HepG2 (cell line): ENCODE measurements at regions not wholly inside any gene's neighbourhood (a gene's known extent, or its start where the extent isn't known, plus 50 kb on each side); places are given as distances from the start of the nearest gene placed in this dataset.

Experiments used
- ATAC-seq: fragments of 200-7000 bp; cut with Tn5 transposase; 3 replicates; pipeline ENCODE4 v1.9.1; 2020; ENCODE audit warnings: mild to moderate bottlenecking, moderate library complexity
- BruUV-seq: library from RNA; stranded (reverse); fragments of 400-500 nt; replicated peaks from 2 replicates; lab custom pipeline; 2021; lab: Mats Ljungman, UMichigan
- CTCF ChIA-PET: fragments of 300-600 bp; formaldehyde crosslinking; extraction: SDS; loops from one replicate; lab custom pipeline; 2021; ENCODE audit warnings: low total read pairs, inconsistent platforms, low intra/inter-chr PET ratio; lab: Yijun Ruan, JAX
- POLR2A ChIA-PET: fragments of 350-600 bp; sonication (Branson Sonifier 250); formaldehyde crosslinking; loops from one replicate; lab custom pipeline; 2020; ENCODE audit warnings: antibody characterized with exemption, inconsistent platforms; lab: Yijun Ruan, JAX
- DNase-seq: peaks from one replicate; pipeline ENCODE4 v3.0.0-alpha.2; 2015; ENCODE audit warnings: low spot score
- FAIRE-seq: peaks from 3 replicates; lab custom pipeline; 2011; peaks lifted over from hg19 to GRCh38; lab: Jason Lieb, UNC
- H2AFZ ChIP-seq: one replicate; pipeline ENCODE4 v1.6.1; 2011; ENCODE audit warnings: low read length, inconsistent platforms
- H3K27ac ChIP-seq: fragments of 300-600 bp; 3 replicates; pipeline ENCODE4 v1.8.0; 2011; ENCODE audit warnings: mixed run types, mild to moderate bottlenecking, mixed read lengths, low read length, inconsistent platforms; ENCODE audit not compliant: insufficient read depth; ENCODE audit errors: extremely low read length
- H3K27me3 ChIP-seq, 2 experiments: fragments of 200-600 bp in 1 of 2; 2 replicates in 1 of 2; 3 replicates in 1 of 2; pipeline versions ENCODE4 v1.6.0 to v1.8.0; 2011; ENCODE audit warnings: low read length in 2 of 2, mild to moderate bottlenecking in 2 of 2, moderate library complexity in 2 of 2, inconsistent platforms in 1 of 2; ENCODE audit not compliant: insufficient read depth in 2 of 2, control insufficient read depth in 1 of 2
- H3K36me3 ChIP-seq, 2 experiments: fragments of 200-600 bp in 1 of 2; replicated peaks in 1 of 2; 2 replicates in 1 of 2; 3 replicates in 1 of 2; pipeline versions ENCODE4 v1.5.1 to v1.8.0; 2011; ENCODE audit warnings: low read length in 2 of 2, inconsistent platforms in 1 of 2; ENCODE audit not compliant: insufficient read depth in 2 of 2, control insufficient read depth in 1 of 2
- H3K4me1 ChIP-seq: 2 replicates; pipeline ENCODE4 v1.5.1; 2012; ENCODE audit warnings: low read length, inconsistent platforms; ENCODE audit not compliant: insufficient read depth
- H3K4me2 ChIP-seq: 2 replicates; pipeline ENCODE4 v1.6.0; 2011; ENCODE audit warnings: low read depth, low read length, inconsistent platforms
- H3K4me3 ChIP-seq, 3 experiments: fragments of 200-600 bp in 1 of 3; sonication (generic), shearing (Covaris generic) in 1 of 3; replicated peaks in 1 of 3; 2 replicates each; pipeline ENCODE4 v1.5.1; 2011 to 2016; ENCODE audit warnings: low read length in 3 of 3, inconsistent platforms in 2 of 3, low read depth in 2 of 3, mild to moderate bottlenecking in 2 of 3, control low read depth in 1 of 3, mixed read lengths in 1 of 3; ENCODE audit not compliant: insufficient read depth in 1 of 3
- H3K79me2 ChIP-seq: one replicate; pipeline ENCODE4 v1.6.1; 2011; ENCODE audit warnings: low read length, inconsistent platforms; ENCODE audit not compliant: insufficient read depth
- H3K9ac ChIP-seq: 2 replicates; pipeline ENCODE4 v1.6.0; 2011; ENCODE audit warnings: mild to moderate bottlenecking, low read depth, low read length, inconsistent platforms; ENCODE audit not compliant: insufficient read depth
- H3K9me3 ChIP-seq: 2 replicates; pipeline ENCODE4 v1.5.1; 2012; ENCODE audit warnings: mild to moderate bottlenecking, low read length
- H4K20me1 ChIP-seq: 2 replicates; pipeline ENCODE4 v1.6.0; 2011; ENCODE audit warnings: inconsistent platforms, mild to moderate bottlenecking, low read length, moderate library complexity; ENCODE audit not compliant: insufficient read depth
- CCDC6 ChIP-seq: sonication (generic); formaldehyde crosslinking; IDR thresholded peaks from 2 replicates; pipeline ENCODE4 v1.8.1; 2022; ENCODE audit warnings: mild to moderate bottlenecking, missing genetic modification reagents, moderate library complexity
- HES4 ChIP-seq: sonication (generic); formaldehyde crosslinking; IDR thresholded peaks from 2 replicates; pipeline ENCODE4 v1.9.0; 2021; ENCODE audit warnings: mild to moderate bottlenecking, missing genetic modification reagents, borderline replicate concordance
- NR2C2 ChIP-seq: sonication (generic); formaldehyde crosslinking; IDR thresholded peaks from 2 replicates; pipeline ENCODE4 v1.4.0; 2020; ENCODE audit warnings: missing genetic modification reagents, mild to moderate bottlenecking, moderate library complexity, borderline replicate concordance
- SALL1 ChIP-seq: sonication (generic); formaldehyde crosslinking; IDR thresholded peaks from 2 replicates; pipeline ENCODE4 v1.8.0; 2022; ENCODE audit warnings: mild to moderate bottlenecking, missing genetic modification reagents
- ZNF530 ChIP-seq: sonication (generic); formaldehyde crosslinking; IDR thresholded peaks from 2 replicates; pipeline ENCODE4 v1.5.0; 2020; ENCODE audit warnings: low read depth, mild to moderate bottlenecking, missing genetic modification reagents
- ZNF558 ChIP-seq: sonication (generic); formaldehyde crosslinking; IDR thresholded peaks from 2 replicates; pipeline ENCODE4 v1.9.0; 2022; ENCODE audit warnings: mild to moderate bottlenecking, missing genetic modification reagents, borderline replicate concordance
- ZNF672 ChIP-seq: sonication (generic); formaldehyde crosslinking; IDR thresholded peaks from 2 replicates; pipeline ENCODE4 v1.8.1; 2022; ENCODE audit warnings: missing genetic modification reagents
- WGBS: methylation state at CpG from one replicate; pipeline ENCODE4 v1.1.6; 2017; ENCODE audit warnings: low lambda C conversion rate; 5-methylcytosine and 5-hydroxymethylcytosine counted together
- in situ Hi-C: cut with HindIII; loops from 2 replicates; pipeline ENCODE4 v1.10.0; 2017; ENCODE audit warnings: low pct_unique_long_range_greater_than_20kb; ENCODE audit not compliant: extremely low pct_ligation_motif_present
- intact Hi-C: fragments of 100-400 bp; cut with micrococcal nuclease; formaldehyde crosslinking; loops from one replicate; pipeline ENCODE4 v1.10.0; 2022; ENCODE audit not compliant: unreplicated experiment
- TF ChIP-seq, protein P1 (sequence below): sonication (generic); formaldehyde crosslinking; IDR thresholded peaks from 2 replicates; pipeline ENCODE4 v1.4.0; 2020; ENCODE audit warnings: missing genetic modification reagents, borderline replicate concordance

- Histone ChIP-seq H3K27me3 (no peaks in the 10 kb centered on the region), H3K9ac (no peak overlapping the region), H3K79me2 (no peaks in the 10 kb centered on the region), H3K9me3 (no peaks in the 10 kb centered on the region), H3K4me1 (no peaks in the 10 kb centered on the region), H4K20me1 (no peaks in the 10 kb centered on the region), H3K4me2 (no peak overlapping the region)
- DNase-seq (no peak), ATAC-seq (no peak)
- whole genome bisulfite sequencing, result 0% methylated on average over 1 of the region's 1 CpG
- POLR2A ChIA-PET, result no interaction called here
- BruUV-seq, result no TSS peak
- in situ Hi-C loops, result no loop called here
- no peak for TF ChIP-seq NR2C2 (CRISPR knock-in tag)
- TF ChIP-seq CCDC6 (CRISPR knock-in tag), result no peak
- TF ChIP-seq ZNF530 (CRISPR knock-in tag), result no peak
- no peak for TF ChIP-seq SALL1 (CRISPR knock-in tag)
- TF ChIP-seq ZNF558 (CRISPR knock-in tag), result no peak
- TF ChIP-seq HES4 (CRISPR knock-in tag), result no peak
- TF ChIP-seq, protein P1, sequence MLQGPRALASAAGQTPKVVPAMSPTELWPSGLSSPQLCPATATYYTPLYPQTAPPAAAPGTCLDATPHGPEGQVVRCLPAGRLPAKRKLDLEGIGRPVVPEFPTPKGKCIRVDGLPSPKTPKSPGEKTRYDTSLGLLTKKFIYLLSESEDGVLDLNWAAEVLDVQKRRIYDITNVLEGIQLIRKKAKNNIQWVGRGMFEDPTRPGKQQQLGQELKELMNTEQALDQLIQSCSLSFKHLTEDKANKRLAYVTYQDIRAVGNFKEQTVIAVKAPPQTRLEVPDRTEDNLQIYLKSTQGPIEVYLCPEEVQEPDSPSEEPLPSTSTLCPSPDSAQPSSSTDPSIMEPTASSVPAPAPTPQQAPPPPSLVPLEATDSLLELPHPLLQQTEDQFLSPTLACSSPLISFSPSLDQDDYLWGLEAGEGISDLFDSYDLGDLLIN (CRISPR knock-in tag), result no peak
- TF ChIP-seq ZNF672 (CRISPR knock-in tag), result no peak
- TF ChIP-seq, all 625 proteins: peak for 0
- Histone ChIP-seq H3K4me3 (no peak overlapping the region), H3K36me3 (no peaks in the 10 kb centered on the region), H2AFZ (no peak overlapping the region), H3K27ac (no peak overlapping the region)
- CTCF ChIA-PET, result no interaction called here
- no peak for FAIRE-seq
- intact Hi-C loops, result no loop called here
These were observed 1242.7 kb downstream of the EPHA7 start for GRCh38 chr6:92176666-92177065.
